ENCODE measurements at regions not wholly inside any gene's neighbourhood (a gene's known extent, or its start where the extent isn't known, plus 50 kb on each side); places are given as distances from the start of the nearest gene placed in this dataset.

DNA sequence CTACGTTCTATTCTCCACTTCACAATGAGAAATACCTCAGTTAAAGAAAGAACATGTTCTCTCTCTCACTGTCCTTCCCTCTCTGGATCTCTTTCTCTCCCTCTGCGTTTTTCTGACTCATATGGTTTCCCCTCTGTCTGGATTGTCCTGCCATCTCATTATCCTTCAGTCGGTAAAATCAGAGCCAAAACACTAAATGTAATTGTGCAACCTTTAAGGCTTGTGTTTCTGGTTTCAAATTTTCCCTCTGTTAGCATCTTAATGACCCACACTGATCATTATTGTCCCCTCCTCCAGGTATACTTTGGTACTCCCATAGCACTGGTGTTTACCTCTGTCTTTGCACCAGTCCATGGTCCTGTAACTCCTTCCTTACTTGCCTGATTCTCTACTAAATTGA is 509.4 kb upstream of the C9orf72 start:
- H3K36me3 ChIP-seq = no peaks in the 10 kb centered on the region
- no peak overlapping the region for H3K27ac ChIP-seq
- intact Hi-C loops (cut with DNase I) = no loop called here
- H3K9me3 ChIP-seq = no peaks in the 10 kb centered on the region
- DNase-seq = no peak
- 69% methylated on average over 3 of the region's 3 CpGs for WGBS, 2 donors
- H3K4me1 ChIP-seq = no peaks in the 10 kb centered on the region
- H3K4me3 ChIP-seq = no peak overlapping the region
- no peaks in the 10 kb centered on the region for H3K27me3 ChIP-seq
- ATAC-seq = no peak
- TF ChIP-seq, protein P1, sequence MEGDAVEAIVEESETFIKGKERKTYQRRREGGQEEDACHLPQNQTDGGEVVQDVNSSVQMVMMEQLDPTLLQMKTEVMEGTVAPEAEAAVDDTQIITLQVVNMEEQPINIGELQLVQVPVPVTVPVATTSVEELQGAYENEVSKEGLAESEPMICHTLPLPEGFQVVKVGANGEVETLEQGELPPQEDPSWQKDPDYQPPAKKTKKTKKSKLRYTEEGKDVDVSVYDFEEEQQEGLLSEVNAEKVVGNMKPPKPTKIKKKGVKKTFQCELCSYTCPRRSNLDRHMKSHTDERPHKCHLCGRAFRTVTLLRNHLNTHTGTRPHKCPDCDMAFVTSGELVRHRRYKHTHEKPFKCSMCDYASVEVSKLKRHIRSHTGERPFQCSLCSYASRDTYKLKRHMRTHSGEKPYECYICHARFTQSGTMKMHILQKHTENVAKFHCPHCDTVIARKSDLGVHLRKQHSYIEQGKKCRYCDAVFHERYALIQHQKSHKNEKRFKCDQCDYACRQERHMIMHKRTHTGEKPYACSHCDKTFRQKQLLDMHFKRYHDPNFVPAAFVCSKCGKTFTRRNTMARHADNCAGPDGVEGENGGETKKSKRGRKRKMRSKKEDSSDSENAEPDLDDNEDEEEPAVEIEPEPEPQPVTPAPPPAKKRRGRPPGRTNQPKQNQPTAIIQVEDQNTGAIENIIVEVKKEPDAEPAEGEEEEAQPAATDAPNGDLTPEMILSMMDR (IDR thresholded peaks at IDR 0.05) = no peak

DNA sequence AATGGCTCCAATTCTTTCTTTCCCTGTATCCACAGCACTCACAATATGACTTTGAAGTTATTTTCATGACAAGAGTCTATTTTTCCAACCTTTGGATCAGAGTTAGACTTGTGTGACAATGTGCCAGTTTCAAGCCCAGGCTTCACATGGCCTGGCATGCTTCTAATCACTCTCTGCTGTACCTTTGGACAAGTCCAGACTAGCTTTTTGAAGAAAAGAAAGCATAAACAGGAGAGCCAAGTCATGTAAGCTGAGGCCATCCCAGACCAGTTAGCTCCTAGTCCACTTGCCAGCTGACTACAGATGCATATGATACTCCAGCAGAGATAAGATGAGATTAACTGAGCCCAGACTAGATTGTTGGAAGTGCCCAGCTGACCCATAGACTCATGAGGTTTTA is 513.6 kb upstream of the C9orf72 start:
- Histone ChIP-seq H3K9me3 (no peaks in the 10 kb centered on the region), H3K27me3 (no peaks in the 10 kb centered on the region), H3K36me3 (no peaks in the 10 kb centered on the region), H3K4me1 (no peaks in the 10 kb centered on the region), H3K4me3 (no peak overlapping the region), H3K27ac (no peak overlapping the region)
- DNase-seq (no peak), ATAC-seq (no peak)
- intact Hi-C loops (cut with DNase I) = no loop called here
- TF ChIP-seq, protein P1 (IDR thresholded peaks at IDR 0.05) = no peak

DNA sequence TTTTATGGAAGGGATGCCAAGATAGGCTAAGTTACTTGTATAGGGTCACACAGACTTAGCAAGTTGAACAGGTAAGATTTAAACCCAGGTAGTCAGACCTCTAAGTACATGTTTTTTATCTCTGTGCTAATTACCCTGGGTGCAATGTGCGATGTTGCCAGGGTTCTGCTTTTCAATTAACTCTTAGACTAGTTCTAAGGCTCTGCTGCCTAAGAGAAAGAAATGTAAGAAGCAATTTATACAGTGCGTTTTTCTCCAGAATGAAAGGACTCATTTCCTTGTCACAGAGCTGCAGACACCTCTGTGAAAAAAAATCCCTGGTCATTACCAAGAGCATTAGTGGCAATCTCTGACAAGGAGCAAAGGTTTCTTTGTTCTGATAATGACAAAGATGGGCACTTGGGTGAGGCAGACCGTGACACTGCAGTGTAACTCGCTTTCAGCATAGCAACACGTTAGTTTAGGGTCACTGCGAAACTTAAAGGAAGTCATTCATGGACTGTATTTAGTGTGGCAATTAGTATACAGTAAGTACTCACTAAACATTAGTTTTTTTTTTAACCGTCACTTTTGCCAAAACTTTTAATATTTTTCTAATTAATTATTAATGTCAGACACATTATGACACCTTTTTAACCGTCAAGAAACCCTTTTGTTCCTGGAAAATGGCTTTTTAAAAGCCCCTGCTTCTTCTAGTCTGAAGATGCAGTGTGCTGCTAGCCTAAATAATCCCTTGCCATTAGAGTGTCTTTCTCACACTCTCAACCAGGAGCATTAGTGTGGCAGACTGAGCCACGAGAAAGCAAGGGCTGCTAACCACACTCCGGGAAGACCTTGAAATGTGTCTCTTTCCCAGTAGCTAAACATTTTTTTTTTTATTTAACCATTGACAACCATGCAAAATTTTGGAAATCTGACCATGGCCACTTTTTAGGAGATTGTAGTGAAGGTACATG is 520.0 kb upstream of the C9orf72 start:
- intact Hi-C loops (cut with DNase I) = no loop called here
- H3K27me3 ChIP-seq = no peaks in the 10 kb centered on the region
- TF ChIP-seq, protein P1 (IDR thresholded peaks at IDR 0.05) = no peak
- peaks cover 0 to 10% (median 0%) of the 10 kb centered on the region in 11 donors for H3K9me3 ChIP-seq
- no peak for DNase-seq
- H3K36me3 ChIP-seq = no peaks in the 10 kb centered on the region
- 62 to 65% methylated on average over 10 of the region's 10 CpGs for WGBS, 2 donors
- ATAC-seq = no peak
- no peak overlapping the region for H3K4me3 ChIP-seq
- H3K27ac ChIP-seq = no peak overlapping the region
- no peaks in the 10 kb centered on the region for H3K4me1 ChIP-seq

DNA sequence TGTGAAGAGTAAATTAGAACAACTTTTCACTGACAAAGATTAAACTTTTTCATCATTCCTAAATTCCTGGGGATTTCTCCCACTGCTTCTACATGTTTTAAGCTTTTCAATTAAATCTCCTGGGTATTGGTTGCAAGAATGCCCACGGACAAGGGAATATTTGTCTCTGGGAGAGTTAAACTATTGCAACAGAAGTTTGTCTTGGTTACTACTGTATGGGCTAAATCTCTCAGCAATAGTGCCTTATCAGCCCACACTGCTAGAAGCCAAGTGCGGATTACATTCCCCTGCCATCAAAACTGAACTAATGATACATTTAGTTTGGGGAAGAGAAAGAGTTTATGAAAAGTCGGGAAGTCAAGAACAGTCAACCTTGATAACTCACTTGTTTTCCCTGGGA is 528.2 kb upstream of the C9orf72 start:
- TF ChIP-seq, protein P1 (IDR thresholded peaks at IDR 0.05) = no peak
- Histone ChIP-seq H3K9me3 (no peaks in the 10 kb centered on the region), H3K36me3 (no peaks in the 10 kb centered on the region), H3K27ac (no peak overlapping the region), H3K4me1 (no peaks in the 10 kb centered on the region), H3K27me3 (no peaks in the 10 kb centered on the region), H3K4me3 (no peak overlapping the region)
- DNase-seq (no peak), ATAC-seq (no peak)
- intact Hi-C loops (cut with DNase I) = no loop called here
- WGBS, 2 donors = 61% methylated on average over 3 of the region's 3 CpGs
